ENCODE measurements at regions not wholly inside any gene's neighbourhood (a gene's known extent, or its start where the extent isn't known, plus 50 kb on each side); places are given as distances from the start of the nearest gene placed in this dataset.

DNA sequence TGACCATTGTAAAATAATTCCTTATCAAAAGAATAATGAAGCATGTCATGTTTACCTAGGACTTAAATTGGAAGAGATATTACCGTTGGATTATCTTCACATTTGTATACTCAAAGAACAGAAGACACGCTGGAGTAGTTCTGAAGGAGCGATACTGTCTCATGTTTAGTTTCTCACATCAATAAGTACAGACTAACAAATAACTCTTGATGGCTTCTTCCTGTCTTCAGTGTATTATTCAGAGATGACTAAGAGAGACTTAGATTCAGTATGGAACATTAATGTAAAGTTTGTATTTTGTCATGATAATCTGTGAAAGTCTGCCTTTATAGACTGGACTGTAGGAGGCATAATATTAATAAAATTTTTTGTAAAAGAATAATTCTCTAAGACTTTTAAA, 72.7 kb downstream of the SPRY1 start:
- Histone ChIP-seq H4K20me1 (ENCODE audit: control insufficient read depth, extremely low read depth, insufficient read depth, low read length) (no peaks in the 10 kb centered on the region), H3K27ac (ENCODE audit: control insufficient read depth, insufficient read depth, low read length) (no peak overlapping the region), H3K27me3 (ENCODE audit: control insufficient read depth, extremely low read depth, insufficient read depth, low read length) (no peaks in the 10 kb centered on the region), H3K4me1 (ENCODE audit: control insufficient read depth, extremely low read depth, insufficient read depth, low read length) (no peaks in the 10 kb centered on the region), H3K9me3 (ENCODE audit: control insufficient read depth, low read depth, low read length) (no peaks in the 10 kb centered on the region), H3K36me3 (ENCODE audit: control insufficient read depth in 2 of 2, extremely low read depth in 1 of 2, insufficient read depth in 2 of 2, low read length in 2 of 2) (no peaks in the 10 kb centered on the region), H2AFZ (ENCODE audit: control insufficient read depth, low read length) (no peak overlapping the region), H3K9ac (ENCODE audit: control insufficient read depth, extremely low read depth, insufficient read depth, low read length) (no peak overlapping the region), H3K4me2 (ENCODE audit: control insufficient read depth, extremely low read depth, insufficient read depth, low read depth, low read length) (no peak overlapping the region), H3K79me2 (ENCODE audit: control insufficient read depth, insufficient read depth, low read length) (no peaks in the 10 kb centered on the region), H3K9me1 (ENCODE audit: control insufficient read depth, extremely low read depth, insufficient read depth, low read length) (no peaks in the 10 kb centered on the region), H3K4me3 (ENCODE audit: control insufficient read depth in 2 of 3, extremely low read depth in 1 of 3, insufficient read depth in 2 of 3, low read depth in 1 of 3, low read length in 3 of 3) (no peak overlapping the region)
- FAIRE-seq: no peak
- dilution Hi-C loops (cut with MboI; ENCODE audit: extremely low pct_ligation_motif_present, low sequenced_read_pairs): no loop called here
- DNase-seq (ENCODE audit: low read depth, low spot score): no peak
- TF ChIP-seq, protein P1, sequence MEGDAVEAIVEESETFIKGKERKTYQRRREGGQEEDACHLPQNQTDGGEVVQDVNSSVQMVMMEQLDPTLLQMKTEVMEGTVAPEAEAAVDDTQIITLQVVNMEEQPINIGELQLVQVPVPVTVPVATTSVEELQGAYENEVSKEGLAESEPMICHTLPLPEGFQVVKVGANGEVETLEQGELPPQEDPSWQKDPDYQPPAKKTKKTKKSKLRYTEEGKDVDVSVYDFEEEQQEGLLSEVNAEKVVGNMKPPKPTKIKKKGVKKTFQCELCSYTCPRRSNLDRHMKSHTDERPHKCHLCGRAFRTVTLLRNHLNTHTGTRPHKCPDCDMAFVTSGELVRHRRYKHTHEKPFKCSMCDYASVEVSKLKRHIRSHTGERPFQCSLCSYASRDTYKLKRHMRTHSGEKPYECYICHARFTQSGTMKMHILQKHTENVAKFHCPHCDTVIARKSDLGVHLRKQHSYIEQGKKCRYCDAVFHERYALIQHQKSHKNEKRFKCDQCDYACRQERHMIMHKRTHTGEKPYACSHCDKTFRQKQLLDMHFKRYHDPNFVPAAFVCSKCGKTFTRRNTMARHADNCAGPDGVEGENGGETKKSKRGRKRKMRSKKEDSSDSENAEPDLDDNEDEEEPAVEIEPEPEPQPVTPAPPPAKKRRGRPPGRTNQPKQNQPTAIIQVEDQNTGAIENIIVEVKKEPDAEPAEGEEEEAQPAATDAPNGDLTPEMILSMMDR (optimal IDR thresholded peaks at IDR 0.05 in 1 of 3, IDR thresholded peaks at IDR 0.05 in 1 of 3, conservative IDR thresholded peaks at IDR 0.05 in 1 of 3; ENCODE audit: extremely low read depth in 1 of 3, insufficient read depth in 2 of 3, low read length in 3 of 3): no peak
- TF ChIP-seq EZH2 (IDR thresholded peaks at IDR 0.05; ENCODE audit: low read length): no peak

DNA sequence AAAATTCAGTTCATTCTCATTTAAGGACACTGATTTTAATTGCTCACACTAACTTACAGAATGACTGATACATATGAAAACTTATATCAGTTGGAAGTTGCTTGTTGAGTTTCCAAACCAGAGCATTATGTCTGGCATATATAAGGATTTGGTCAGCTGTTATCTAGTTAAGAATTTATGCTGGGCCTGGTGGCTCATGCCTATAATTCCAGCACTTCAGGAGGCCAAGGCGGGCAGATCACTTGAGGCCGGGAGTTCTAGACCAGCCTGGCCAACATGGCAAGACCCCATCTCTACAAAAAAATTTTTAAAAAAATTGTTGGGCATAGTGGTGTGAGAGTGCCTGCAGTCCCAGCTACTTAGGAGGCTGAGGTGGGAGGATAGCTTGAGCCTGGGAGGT, 73.1 kb downstream of the SPRY1 start:
- Histone ChIP-seq H3K4me3 (ENCODE audit: control insufficient read depth in 2 of 3, extremely low read depth in 1 of 3, insufficient read depth in 2 of 3, low read depth in 1 of 3, low read length in 3 of 3) (no peak overlapping the region), H2AFZ (ENCODE audit: control insufficient read depth, low read length) (no peak overlapping the region), H3K9ac (ENCODE audit: control insufficient read depth, extremely low read depth, insufficient read depth, low read length) (no peak overlapping the region), H3K27me3 (ENCODE audit: control insufficient read depth, extremely low read depth, insufficient read depth, low read length) (no peaks in the 10 kb centered on the region), H3K79me2 (ENCODE audit: control insufficient read depth, insufficient read depth, low read length) (no peaks in the 10 kb centered on the region), H3K9me3 (ENCODE audit: control insufficient read depth, low read depth, low read length) (no peaks in the 10 kb centered on the region), H4K20me1 (ENCODE audit: control insufficient read depth, extremely low read depth, insufficient read depth, low read length) (no peaks in the 10 kb centered on the region), H3K4me2 (ENCODE audit: control insufficient read depth, extremely low read depth, insufficient read depth, low read depth, low read length) (no peak overlapping the region), H3K9me1 (ENCODE audit: control insufficient read depth, extremely low read depth, insufficient read depth, low read length) (no peaks in the 10 kb centered on the region), H3K4me1 (ENCODE audit: control insufficient read depth, extremely low read depth, insufficient read depth, low read length) (no peaks in the 10 kb centered on the region), H3K36me3 (ENCODE audit: control insufficient read depth in 2 of 2, extremely low read depth in 1 of 2, insufficient read depth in 2 of 2, low read length in 2 of 2) (no peaks in the 10 kb centered on the region), H3K27ac (ENCODE audit: control insufficient read depth, insufficient read depth, low read length) (no peak overlapping the region)
- TF ChIP-seq, protein P1 (optimal IDR thresholded peaks at IDR 0.05 in 1 of 3, IDR thresholded peaks at IDR 0.05 in 1 of 3, conservative IDR thresholded peaks at IDR 0.05 in 1 of 3; ENCODE audit: extremely low read depth in 1 of 3, insufficient read depth in 2 of 3, low read length in 3 of 3): no peak
- no peak for TF ChIP-seq EZH2 (IDR thresholded peaks at IDR 0.05; ENCODE audit: low read length)
- DNase-seq (ENCODE audit: low read depth, low spot score): no peak
- dilution Hi-C loops (cut with MboI; ENCODE audit: extremely low pct_ligation_motif_present, low sequenced_read_pairs): no loop called here
- FAIRE-seq: no peak
